H1 (cell line): ENCODE measurements at regions not wholly inside any gene's neighbourhood (a gene's known extent, or its start where the extent isn't known, plus 50 kb on each side); places are given as distances from the start of the nearest gene placed in this dataset.

ENCODE experiments used
- CTCF ChIA-PET: fragments of 300-600 bp; sonication (Branson Sonifier 250); formaldehyde crosslinking; loops from one replicate; lab custom pipeline; 2021; ENCODE audit not compliant: partially characterized antibody; lab: Charles Lee
- POLR2A ChIA-PET: fragments of 300-600 bp; sonication (Branson Sonifier 250); formaldehyde crosslinking; loops from one replicate; lab custom pipeline; 2021; ENCODE audit warnings: inconsistent platforms; ENCODE audit not compliant: partially characterized antibody; lab: Charles Lee
- DNase-seq, 2 experiments: peaks; one replicate each; pipeline versions ENCODE4 v3.0.0 to v3.0.0-alpha.2; 2010 to 2022; ENCODE audit warnings: low spot score in 2 of 2, low read depth in 1 of 2, mixed read lengths in 1 of 2
- FAIRE-seq: peaks from 2 replicates; lab custom pipeline; 2011; peaks lifted over from hg19 to GRCh38; lab: Jason Lieb, UNC
- H2AFZ ChIP-seq: 2 replicates; pipeline ENCODE4 v1.8.1; 2012; ENCODE audit warnings: low read length, inconsistent platforms
- H2AK5ac ChIP-seq: 2 replicates; pipeline ENCODE4 v1.6.1; 2013; ENCODE audit warnings: low read depth, low read length
- H2BK120ac ChIP-seq: replicated peaks from 2 replicates; pipeline ENCODE3; 2013; ENCODE audit warnings: low read depth, low read length, inconsistent platforms
- H2BK12ac ChIP-seq: 2 replicates; pipeline ENCODE4 v1.6.1; 2013; ENCODE audit warnings: low read depth, low read length
- H2BK15ac ChIP-seq: 2 replicates; pipeline ENCODE4 v1.6.1; 2013; ENCODE audit warnings: low read length
- H2BK20ac ChIP-seq: 2 replicates; pipeline ENCODE4 v1.6.1; 2013; ENCODE audit warnings: low read length
- H2BK5ac ChIP-seq: 2 replicates; pipeline ENCODE4 v1.6.1; 2013; ENCODE audit warnings: low read depth, low read length
- H3K14ac ChIP-seq: 2 replicates; pipeline ENCODE4 v1.6.1; 2013; ENCODE audit warnings: inconsistent platforms; ENCODE audit not compliant: insufficient read length
- H3K18ac ChIP-seq: 2 replicates; pipeline ENCODE4 v1.6.1; 2013; ENCODE audit warnings: low read length; ENCODE audit errors: extremely low read depth
- H3K23ac ChIP-seq: 2 replicates; pipeline ENCODE4 v1.6.1; 2013; ENCODE audit warnings: inconsistent platforms; ENCODE audit not compliant: insufficient read length
- H3K23me2 ChIP-seq: 2 replicates; pipeline ENCODE4 v1.6.1; 2013; ENCODE audit warnings: low read depth, low read length
- H3K27ac ChIP-seq: 2 replicates; pipeline ENCODE4 v1.6.1; 2011; ENCODE audit warnings: low read depth, low read length, inconsistent platforms
- H3K27me3 ChIP-seq, 4 experiments: replicated peaks in 1 of 4; 1 replicate in 1 of 4; 2 replicates in 3 of 4; pipeline versions ENCODE4 v1.6.1 to v1.8.1; 2011 to 2013; ENCODE audit warnings: low read length in 3 of 4, mild to moderate bottlenecking in 3 of 4, inconsistent platforms in 2 of 4, mixed read lengths in 2 of 4, moderate library complexity in 1 of 4; ENCODE audit not compliant: control insufficient read depth in 3 of 4, insufficient read depth in 3 of 4; ENCODE audit errors: extremely low read depth in 1 of 4
- H3K36me3 ChIP-seq, 4 experiments: 2 replicates each; pipeline versions ENCODE4 v1.6.1 to v1.8.1; 2011 to 2013; ENCODE audit warnings: mild to moderate bottlenecking in 4 of 4, low read length in 3 of 4, moderate library complexity in 2 of 4, control low read depth in 1 of 4, inconsistent platforms in 1 of 4; ENCODE audit not compliant: insufficient read depth in 4 of 4, control insufficient read depth in 2 of 4
- H3K4ac ChIP-seq: replicated peaks from 2 replicates; pipeline ENCODE3; 2013; ENCODE audit warnings: low read length, low read depth, mixed read lengths, inconsistent platforms; ENCODE audit not compliant: insufficient read length
- H3K4me1 ChIP-seq, 4 experiments: replicated peaks in 1 of 4; 1 replicate in 1 of 4; 2 replicates in 3 of 4; pipeline versions ENCODE4 v1.6.1 to v1.8.1; 2011 to 2013; ENCODE audit warnings: low read length in 3 of 4, inconsistent platforms in 2 of 4, mixed read lengths in 1 of 4; ENCODE audit not compliant: insufficient read depth in 4 of 4, control insufficient read depth in 3 of 4
- H3K4me2 ChIP-seq, 2 experiments: 2 replicates each; pipeline versions ENCODE4 v1.6.1 to v1.8.1; 2011 to 2013; ENCODE audit warnings: low read depth in 2 of 2, low read length in 2 of 2, control low read depth in 1 of 2, inconsistent platforms in 1 of 2, mild to moderate bottlenecking in 1 of 2; ENCODE audit not compliant: insufficient read depth in 1 of 2
- H3K4me3 ChIP-seq, 4 experiments: fragments of 200-600, 300-600 bp in 1 of 4; sonication (generic), shearing (Covaris generic), sonication (Bioruptor Twin) in 1 of 4; 2 replicates each; pipeline versions ENCODE4 v1.5.1 to v1.8.1; 2011 to 2016; ENCODE audit warnings: low read length in 4 of 4, low read depth in 3 of 4, control low read depth in 2 of 4, inconsistent platforms in 2 of 4, mild to moderate bottlenecking in 2 of 4, mixed read lengths in 1 of 4, moderate library complexity in 1 of 4; ENCODE audit not compliant: insufficient read depth in 2 of 4; ENCODE audit errors: extremely low read depth in 1 of 4
- H3K56ac ChIP-seq: replicated peaks from 2 replicates; pipeline ENCODE3; 2013; ENCODE audit warnings: low read depth, mild to moderate bottlenecking, mixed read lengths, low read length, inconsistent platforms; ENCODE audit not compliant: insufficient read length
- H3K79me1 ChIP-seq: 2 replicates; pipeline ENCODE4 v1.6.1; 2013; ENCODE audit warnings: low read depth, low read length, control low read depth
- H3K79me2 ChIP-seq, 2 experiments: 2 replicates each; pipeline versions ENCODE4 v1.6.1 to v1.8.1; 2012 to 2013; ENCODE audit warnings: low read length in 2 of 2, mild to moderate bottlenecking in 2 of 2, inconsistent platforms in 1 of 2; ENCODE audit not compliant: insufficient read depth in 2 of 2, control insufficient read depth in 1 of 2
- H3K9ac ChIP-seq, 4 experiments: replicated peaks in 1 of 4; 1 replicate in 1 of 4; 2 replicates in 3 of 4; pipeline versions ENCODE4 v1.6.1 to v1.8.1; 2011 to 2013; ENCODE audit warnings: low read depth in 3 of 4, low read length in 3 of 4, control low read depth in 2 of 4, mild to moderate bottlenecking in 2 of 4, moderate library complexity in 2 of 4, inconsistent platforms in 1 of 4; ENCODE audit errors: extremely low read depth in 1 of 4
- H3K9me3 ChIP-seq, 2 experiments: 2 replicates each; pipeline versions ENCODE4 v1.6.1 to v1.8.1; 2012 to 2013; ENCODE audit warnings: mild to moderate bottlenecking in 2 of 2, moderate library complexity in 2 of 2, control low read depth in 1 of 2, inconsistent platforms in 1 of 2, low read depth in 1 of 2, low read length in 1 of 2, mixed read lengths in 1 of 2; ENCODE audit not compliant: insufficient read depth in 2 of 2
- H4K20me1 ChIP-seq, 2 experiments: replicated peaks in 1 of 2; 2 replicates each; pipeline versions ENCODE3 to v1.8.1; 2011 to 2013; ENCODE audit warnings: inconsistent platforms in 2 of 2, low read length in 2 of 2, mild to moderate bottlenecking in 1 of 2; ENCODE audit not compliant: insufficient read depth in 2 of 2, control insufficient read depth in 1 of 2
- H4K5ac ChIP-seq: 2 replicates; pipeline ENCODE4 v1.6.1; 2013; ENCODE audit warnings: low read length, low read depth, mixed read lengths, inconsistent platforms; ENCODE audit not compliant: insufficient read length
- H4K8ac ChIP-seq: 2 replicates; pipeline ENCODE4 v1.8.0; 2013; ENCODE audit warnings: mild to moderate bottlenecking, moderate library complexity, low read length, inconsistent platforms; ENCODE audit not compliant: insufficient read depth; ENCODE audit errors: extremely low read depth
- H4K91ac ChIP-seq: replicated peaks from 2 replicates; pipeline ENCODE3; 2013; ENCODE audit warnings: low read length, mixed read lengths, inconsistent platforms; ENCODE audit not compliant: insufficient read length
- CBX5 ChIP-seq: fragments of 300-800, 300-1000 bp; sonication (generic); IDR thresholded peaks from 2 replicates; pipeline ENCODE4 v1.7.1; 2016; ENCODE audit warnings: antibody characterized with exemption, low read length, low read depth
- CTBP2 ChIP-seq: IDR thresholded peaks from 2 replicates; pipeline ENCODE4 v1.7.0; 2011; ENCODE audit warnings: borderline replicate concordance, mild to moderate bottlenecking, moderate library complexity, mixed read lengths, low read length; ENCODE audit not compliant: insufficient read depth, insufficient read length
- GTF2F1 ChIP-seq: IDR thresholded peaks from 2 replicates; pipeline ENCODE4 v1.6.1; 2012; ENCODE audit warnings: low read depth, low read length, improper control_type of control experiment, borderline replicate concordance
- JUN ChIP-seq: IDR thresholded peaks from 2 replicates; pipeline ENCODE4 v1.6.1; 2011; ENCODE audit warnings: low read depth, mild to moderate bottlenecking, improper control_type of control experiment, low read length
- MAFK ChIP-seq: IDR thresholded peaks from 2 replicates; pipeline ENCODE4 v1.6.1; 2012; ENCODE audit warnings: low read depth, mild to moderate bottlenecking, improper control_type of control experiment, low read length
- RBBP5 ChIP-seq: IDR thresholded peaks from 2 replicates; pipeline ENCODE4 v1.7.1; 2012; ENCODE audit warnings: low read depth, mild to moderate bottlenecking, inconsistent platforms, low read length, moderate library complexity, borderline replicate concordance
- USF2 ChIP-seq: IDR thresholded peaks from 2 replicates; pipeline ENCODE4 v1.6.1; 2011; ENCODE audit warnings: low read length, improper control_type of control experiment
- WGBS, 2 experiments: shearing (Covaris generic) in 1 of 2; methylation state at CpG; one replicate each; pipeline versions ENCODE4 v1.1.6 to v1.1.7; 2013 to 2015; ENCODE audit warnings: low lambda C conversion rate in 2 of 2, mixed read lengths in 2 of 2, inconsistent platforms in 1 of 2, low coverage in 1 of 2, missing lambda C conversion rate in 1 of 2; ENCODE audit not compliant: insufficient replicate concordance in 2 of 2, insufficient coverage in 1 of 2, insufficient read length in 1 of 2; ENCODE audit errors: extremely low coverage in 1 of 2, missing lambda C conversion rate in 1 of 2; 5-methylcytosine and 5-hydroxymethylcytosine counted together

GRCh38 chr5:67875601-67876000 lies 340.0 kb upstream of the PIK3R1 start:
- no peak overlapping the region for H2AFZ ChIP-seq
- no peaks in the 10 kb centered on the region; a peak in 1 of 7 replicates for H3K4me1 ChIP-seq
- H2BK5ac ChIP-seq = no peak overlapping the region
- H4K20me1 ChIP-seq = no peaks in the 10 kb centered on the region
- no peak overlapping the region for H3K9ac ChIP-seq
- no peak overlapping the region for H3K4ac ChIP-seq
- FAIRE-seq (no peak), DNase-seq (no peak)
- no peak overlapping the region for H3K18ac ChIP-seq
- no peak overlapping the region for H3K27ac ChIP-seq
- H3K4me3 ChIP-seq = no peak overlapping the region
- H3K79me2 ChIP-seq = no peaks in the 10 kb centered on the region
- no peak overlapping the region for H3K23ac ChIP-seq
- no peaks in the 10 kb centered on the region for H3K79me1 ChIP-seq
- no peak overlapping the region for H4K91ac ChIP-seq
- no peak overlapping the region for H3K56ac ChIP-seq
- H4K8ac ChIP-seq = no peak overlapping the region
- H2BK15ac ChIP-seq = no peak overlapping the region
- H3K36me3 ChIP-seq = no peaks in the 10 kb centered on the region
- H2BK12ac ChIP-seq = no peak overlapping the region
- no peaks in the 10 kb centered on the region for H3K27me3 ChIP-seq
- ChIA-PET POLR2A (no interaction called here), CTCF (interaction anchor here (0.6 to 0.8 kb wide), 2 partner anchors 15 to 33 kb away, joined by 3 read pairs; no protein-coding TSS in a partner anchor)
- H4K5ac ChIP-seq = no peak overlapping the region
- no peaks in the 10 kb centered on the region for H3K9me3 ChIP-seq
- H2BK120ac ChIP-seq = no peak overlapping the region
- H3K23me2 ChIP-seq = no peaks in the 10 kb centered on the region; the same call in 1 of the 2 replicates
- H3K14ac ChIP-seq = no peak overlapping the region
- 91% methylated on average over 3 of the region's 3 CpGs; no CpG with 5 or more reads in 1 of the 2 experiments for WGBS, 2 experiments
- H3K4me2 ChIP-seq = no peak overlapping the region
- no peak overlapping the region for H2AK5ac ChIP-seq
- H2BK20ac ChIP-seq = no peak overlapping the region
- TF ChIP-seq RBBP5 = no peak
- TF ChIP-seq CTBP2 = no peak
- no peak for TF ChIP-seq MAFK
- no peak for TF ChIP-seq CBX5
- no peak for TF ChIP-seq USF2
- TF ChIP-seq GTF2F1 = no peak
- no peak for TF ChIP-seq JUN
